ENCODE measurements at regions not wholly inside any gene's neighbourhood (a gene's known extent, or its start where the extent isn't known, plus 50 kb on each side); places are given as distances from the start of the nearest gene placed in this dataset.

GRCh38 chr11:70757241-70757640 is 358.9 kb downstream of the CTTN start:
- ATAC-seq, result no peak
- H3K27me3 Mint-ChIP-seq, result peaks cover 63% of the 10 kb centered on the region
- peaks cover 10% of the 10 kb centered on the region for H3K9me3 Mint-ChIP-seq
- no peaks in the 10 kb centered on the region for H3K4me1 Mint-ChIP-seq
- peaks cover 5% of the 10 kb centered on the region for H3K36me3 Mint-ChIP-seq
- H3K4me3 Mint-ChIP-seq, result no peak overlapping the region
- no peak overlapping the region for H3K27ac Mint-ChIP-seq

GRCh38 chr11:70758206-70758605 is 359.9 kb downstream of the CTTN start:
- no peak overlapping the region for H3K27ac Mint-ChIP-seq
- peaks cover 5% of the 10 kb centered on the region for H3K36me3 Mint-ChIP-seq
- H3K9me3 Mint-ChIP-seq, result peaks cover 9% of the 10 kb centered on the region
- peaks cover 63% of the 10 kb centered on the region for H3K27me3 Mint-ChIP-seq
- ATAC-seq, result no peak
- H3K4me3 Mint-ChIP-seq, result no peak overlapping the region
- H3K4me1 Mint-ChIP-seq, result no peaks in the 10 kb centered on the region

- peaks cover 52% of the 10 kb centered on the region for H3K27me3 Mint-ChIP-seq
- no peak overlapping the region for H3K4me3 Mint-ChIP-seq
- peaks cover 16% of the 10 kb centered on the region for H3K9me3 Mint-ChIP-seq
- ATAC-seq, result no peak
- no peak overlapping the region for H3K27ac Mint-ChIP-seq
- H3K4me1 Mint-ChIP-seq, result no peaks in the 10 kb centered on the region
- peaks cover 5% of the 10 kb centered on the region for H3K36me3 Mint-ChIP-seq
Observed at GRCh38 chr11:70759846-70760245, 361.5 kb downstream of the CTTN start.

GRCh38 chr11:70760416-70761020 is 362.2 kb downstream of the CTTN start:
- H3K4me1 Mint-ChIP-seq, result no peaks in the 10 kb centered on the region
- H3K4me3 Mint-ChIP-seq, result no peak overlapping the region
- H3K36me3 Mint-ChIP-seq, result peaks cover 5% of the 10 kb centered on the region
- no peak for ATAC-seq
- peaks cover 45% of the 10 kb centered on the region for H3K27me3 Mint-ChIP-seq
- no peak overlapping the region for H3K27ac Mint-ChIP-seq
- H3K9me3 Mint-ChIP-seq, result peaks cover 17% of the 10 kb centered on the region

- Mint-ChIP-seq H3K4me3 (no peak overlapping the region), H3K9me3 (peaks cover 17% of the 10 kb centered on the region), H3K36me3 (peaks cover 5% of the 10 kb centered on the region), H3K27me3 (peaks cover 37% of the 10 kb centered on the region), H3K27ac (no peak overlapping the region), H3K4me1 (no peaks in the 10 kb centered on the region)
- ATAC-seq, result no peak
Observed at GRCh38 chr11:70761094-70761907, 363.0 kb downstream of the CTTN start.

GRCh38 chr11:70761908-70762337 is 363.6 kb downstream of the CTTN start:
- Mint-ChIP-seq H3K9me3 (peaks cover 17% of the 10 kb centered on the region), H3K4me3 (no peak overlapping the region), H3K4me1 (no peaks in the 10 kb centered on the region), H3K27ac (no peak overlapping the region), H3K27me3 (peaks cover 37% of the 10 kb centered on the region), H3K36me3 (peaks cover 5% of the 10 kb centered on the region)
- ATAC-seq, result no peak

GRCh38 chr11:70762810-70763209 is 364.5 kb downstream of the CTTN start:
- Mint-ChIP-seq H3K4me3 (no peak overlapping the region), H3K27me3 (peaks cover 34% of the 10 kb centered on the region), H3K27ac (no peak overlapping the region), H3K9me3 (peaks cover 17% of the 10 kb centered on the region), H3K36me3 (peaks cover 5% of the 10 kb centered on the region), H3K4me1 (no peaks in the 10 kb centered on the region)
- ATAC-seq, result no peak

GRCh38 chr11:70763606-70764005 is 365.3 kb downstream of the CTTN start:
- Mint-ChIP-seq H3K4me3 (no peak overlapping the region), H3K27me3 (peaks cover 27% of the 10 kb centered on the region), H3K36me3 (peaks cover 5% of the 10 kb centered on the region), H3K9me3 (peaks cover 17% of the 10 kb centered on the region), H3K27ac (no peak overlapping the region), H3K4me1 (no peaks in the 10 kb centered on the region)
- ATAC-seq, result no peak

GRCh38 chr11:70764356-70764905 is 366.1 kb downstream of the CTTN start:
- Mint-ChIP-seq H3K4me1 (no peaks in the 10 kb centered on the region), H3K27ac (no peak overlapping the region), H3K9me3 (peaks cover 17% of the 10 kb centered on the region), H3K36me3 (peaks cover 5% of the 10 kb centered on the region), H3K4me3 (no peak overlapping the region), H3K27me3 (peaks cover 22% of the 10 kb centered on the region)
- no peak for ATAC-seq

GRCh38 chr11:70766901-70767300 is 368.6 kb downstream of the CTTN start:
- H3K4me3 Mint-ChIP-seq, result no peak overlapping the region
- ATAC-seq, result no peak
- no peak overlapping the region for H3K27ac Mint-ChIP-seq
- no peaks in the 10 kb centered on the region for H3K4me1 Mint-ChIP-seq
- no peaks in the 10 kb centered on the region for H3K36me3 Mint-ChIP-seq
- H3K27me3 Mint-ChIP-seq, result peaks cover 11% of the 10 kb centered on the region
- H3K9me3 Mint-ChIP-seq, result peaks cover 10% of the 10 kb centered on the region

- no peak overlapping the region for H3K27ac Mint-ChIP-seq
- no peaks in the 10 kb centered on the region for H3K36me3 Mint-ChIP-seq
- ATAC-seq, result no peak
- H3K27me3 Mint-ChIP-seq, result peaks cover 11% of the 10 kb centered on the region
- no peaks in the 10 kb centered on the region for H3K4me1 Mint-ChIP-seq
- H3K4me3 Mint-ChIP-seq, result no peak overlapping the region
- H3K9me3 Mint-ChIP-seq, result peaks cover 10% of the 10 kb centered on the region
Observed at GRCh38 chr11:70768346-70769095, 370.2 kb downstream of the CTTN start.

GRCh38 chr11:70769106-70769505 is 370.8 kb downstream of the CTTN start:
- no peak for ATAC-seq
- Mint-ChIP-seq H3K36me3 (no peaks in the 10 kb centered on the region), H3K9me3 (peaks cover 11% of the 10 kb centered on the region), H3K4me3 (no peak overlapping the region), H3K27me3 (peaks cover 11% of the 10 kb centered on the region), H3K4me1 (no peaks in the 10 kb centered on the region), H3K27ac (no peak overlapping the region)

GRCh38 chr11:70769521-70769920 is 371.2 kb downstream of the CTTN start:
- no peak for ATAC-seq
- Mint-ChIP-seq H3K36me3 (no peaks in the 10 kb centered on the region), H3K9me3 (peaks cover 7% of the 10 kb centered on the region), H3K27me3 (peaks cover 11% of the 10 kb centered on the region), H3K4me1 (no peaks in the 10 kb centered on the region), H3K4me3 (no peak overlapping the region), H3K27ac (no peak overlapping the region)

GRCh38 chr11:70771099-70771885 is 373.0 kb downstream of the CTTN start:
- no peak overlapping the region for H3K27ac Mint-ChIP-seq
- H3K4me3 Mint-ChIP-seq, result no peak overlapping the region
- peaks cover 11% of the 10 kb centered on the region for H3K27me3 Mint-ChIP-seq
- no peaks in the 10 kb centered on the region for H3K4me1 Mint-ChIP-seq
- peaks cover 4% of the 10 kb centered on the region for H3K9me3 Mint-ChIP-seq
- no peak for ATAC-seq
- H3K36me3 Mint-ChIP-seq, result no peaks in the 10 kb centered on the region

GRCh38 chr11:70772950-70773349 is 374.6 kb downstream of the CTTN start:
- no peaks in the 10 kb centered on the region for H3K36me3 Mint-ChIP-seq
- no peaks in the 10 kb centered on the region for H3K4me1 Mint-ChIP-seq
- H3K9me3 Mint-ChIP-seq, result peaks cover 14% of the 10 kb centered on the region
- no peak for ATAC-seq
- H3K27me3 Mint-ChIP-seq, result no peaks in the 10 kb centered on the region
- no peak overlapping the region for H3K27ac Mint-ChIP-seq
- no peak overlapping the region for H3K4me3 Mint-ChIP-seq

Data from stimulated activated memory B cell treated with anti-CD40 and anti-IgM and Interleukin-4, amounts not matched to agents 10 μg/mL and 1 μg/mL and 100 μg/mL, for 72 hours (primary cell).